Erythroblast (primary cell): ENCODE measurements at regions not wholly inside any gene's neighbourhood (a gene's known extent, or its start where the extent isn't known, plus 50 kb on each side); places are given as distances from the start of the nearest gene placed in this dataset.

Source experiments
- GATA1 ChIP-seq: IDR thresholded peaks from 2 replicates; pipeline ENCODE4 v1.6.1; 2011; ENCODE audit warnings: low read depth, mild to moderate bottlenecking, control low read depth, low read length, moderate library complexity
- POLR2A ChIP-seq: IDR thresholded peaks from 2 replicates; pipeline ENCODE4 v1.6.1; 2011; ENCODE audit warnings: mild to moderate bottlenecking, low read length

DNA sequence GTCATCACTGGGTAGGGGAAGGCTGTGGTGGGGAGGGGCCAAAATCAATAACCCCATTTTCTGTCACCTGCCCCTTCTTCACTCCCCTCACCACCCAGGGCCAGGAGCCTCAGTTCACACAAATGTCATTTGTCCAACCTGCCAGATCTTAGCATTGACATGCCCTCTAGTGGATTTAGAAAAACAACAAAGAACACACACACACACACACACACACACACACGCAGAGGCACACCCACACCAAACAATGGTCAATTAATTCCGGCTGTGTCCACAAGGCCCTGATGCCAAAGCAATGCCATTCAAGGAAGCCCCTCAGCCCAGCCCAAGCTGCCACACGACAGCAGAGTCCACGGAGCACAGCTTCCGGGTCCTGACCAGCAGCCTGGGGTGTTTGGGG lies 68.4 kb downstream of the NOG start:
- TF ChIP-seq POLR2A, result no peak
- TF ChIP-seq GATA1, result no peak
